ENCODE measurements at regions not wholly inside any gene's neighbourhood (a gene's known extent, or its start where the extent isn't known, plus 50 kb on each side); places are given as distances from the start of the nearest gene placed in this dataset.

DNA sequence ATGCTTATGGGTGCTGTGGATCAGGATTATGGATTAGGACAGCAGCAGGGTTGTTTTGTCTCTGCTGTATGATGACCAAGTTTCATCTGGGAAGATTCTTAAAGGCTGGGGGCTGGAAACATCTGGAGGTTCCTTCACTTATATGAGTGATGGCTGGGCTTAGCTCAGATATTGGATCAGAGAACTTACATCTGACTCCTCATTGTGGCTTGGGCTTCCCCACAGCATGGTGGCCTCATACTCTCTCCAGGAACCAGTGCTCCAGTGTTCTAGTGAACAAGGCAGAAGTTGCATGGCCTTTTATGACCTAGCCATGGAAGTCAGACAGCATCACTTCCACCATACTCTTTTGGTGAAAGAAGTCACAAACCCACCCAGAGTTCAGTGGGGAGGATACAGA is 336.1 kb upstream of the TBX3 start:
- Histone ChIP-seq H3K27me3 (ENCODE audit: insufficient read depth, low read length, poor library complexity, severe bottlenecking) (no peaks in the 10 kb centered on the region), H3K36me3 (ENCODE audit: insufficient read depth, low read length) (no peaks in the 10 kb centered on the region), H3K27ac (ENCODE audit: low read depth, low read length) (no peak overlapping the region), H3K9me3 (ENCODE audit: low read length) (no peaks in the 10 kb centered on the region), H3K4me3 (ENCODE audit: low read length) (no peak overlapping the region), H3K4me1 (ENCODE audit: insufficient read depth, low read length) (no peaks in the 10 kb centered on the region)
- H3K36me3 Mint-ChIP-seq = no peaks in the 10 kb centered on the region
- POLR2A ChIA-PET = no interaction called here
- H3K9me3 Mint-ChIP-seq = peaks cover 2 to 13% (median 7%) of the 10 kb centered on the region in 5 donors
- H3K4me1 Mint-ChIP-seq = no peaks in the 10 kb centered on the region
- DNase-seq = no peak
- H3K4me3 Mint-ChIP-seq = no peak overlapping the region
- H3K27ac Mint-ChIP-seq = no peak overlapping the region
- CTCF ChIA-PET = no interaction called here
- peaks cover 0 to 3% of the 10 kb centered on the region in 2 donors for H3K27me3 Mint-ChIP-seq

DNA sequence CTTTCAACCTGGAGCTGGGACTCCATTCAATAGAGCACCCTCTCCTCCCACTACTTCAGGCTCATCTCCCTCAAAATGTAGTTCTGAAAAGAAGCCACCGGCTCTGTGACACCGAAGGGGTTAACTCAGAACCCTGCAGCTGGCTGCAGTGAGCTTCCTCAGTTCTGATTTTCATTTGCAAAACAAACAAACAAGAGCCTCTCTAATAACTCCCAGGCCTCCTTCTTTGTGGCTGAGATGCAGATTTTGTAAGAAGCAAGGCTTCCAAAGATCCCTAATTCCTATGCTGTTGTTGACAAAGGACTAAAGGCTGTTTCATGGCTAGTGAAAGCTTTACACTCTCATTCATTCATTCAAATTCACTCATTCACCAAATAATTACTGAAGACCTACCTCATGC is 333.4 kb upstream of the TBX3 start:
- H3K4me3 ChIP-seq (ENCODE audit: low read length) = no peak overlapping the region
- DNase-seq = no peak
- H3K27ac ChIP-seq (ENCODE audit: low read depth, low read length) = no peak overlapping the region
- H3K36me3 ChIP-seq (ENCODE audit: insufficient read depth, low read length) = no peaks in the 10 kb centered on the region
- Mint-ChIP-seq H3K27me3 (peaks cover 0 to 3% of the 10 kb centered on the region in 2 donors), H3K36me3 (no peaks in the 10 kb centered on the region), H3K4me3 (no peak overlapping the region), H3K9me3 (peaks cover 5 to 13% (median 10%) of the 10 kb centered on the region in 5 donors), H3K27ac (no peak overlapping the region), H3K4me1 (no peaks in the 10 kb centered on the region)
- no peaks in the 10 kb centered on the region for H3K4me1 ChIP-seq (ENCODE audit: insufficient read depth, low read length)
- H3K27me3 ChIP-seq (ENCODE audit: insufficient read depth, low read length, poor library complexity, severe bottlenecking) = no peaks in the 10 kb centered on the region
- POLR2A ChIA-PET = no interaction called here
- H3K9me3 ChIP-seq (ENCODE audit: low read length) = no peaks in the 10 kb centered on the region
- CTCF ChIA-PET = no interaction called here

DNA sequence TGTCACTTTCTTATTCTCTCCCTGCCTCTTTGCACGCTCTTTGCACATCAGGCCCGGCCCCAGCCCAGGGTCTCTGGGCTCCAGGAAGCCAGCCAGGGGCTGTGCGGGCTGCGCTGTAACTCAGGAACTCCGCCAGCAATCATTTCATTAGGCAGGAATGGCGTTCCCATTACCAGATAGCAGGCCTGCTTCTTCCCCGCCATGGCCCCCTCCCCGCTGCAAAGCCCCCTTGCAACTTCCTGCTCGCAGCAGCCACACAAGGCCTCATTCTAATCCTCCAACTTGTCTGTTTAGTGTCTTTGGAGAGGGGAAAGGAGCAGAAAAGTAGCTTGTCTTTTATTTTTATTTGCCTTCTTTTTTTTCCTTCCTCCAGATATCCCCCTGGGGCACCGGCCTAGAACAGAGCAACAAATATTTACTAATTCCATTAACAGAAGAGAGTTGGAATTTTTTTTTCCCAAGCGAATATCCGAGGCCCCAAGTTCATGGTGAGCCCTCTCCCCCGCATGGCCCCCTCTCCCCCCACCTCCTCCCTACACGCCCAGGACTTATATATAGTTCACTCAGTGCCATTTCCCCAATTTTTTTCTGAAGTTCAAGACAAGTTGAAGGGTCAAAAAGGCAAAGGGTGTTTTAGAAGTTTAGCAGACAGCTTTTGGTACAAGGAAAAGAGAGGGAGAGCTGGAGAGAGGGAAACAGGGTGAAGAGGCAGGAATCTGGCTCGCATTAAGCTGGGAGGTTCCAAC is 329.4 kb upstream of the TBX3 start:
- Histone ChIP-seq H3K27me3 (ENCODE audit: insufficient read depth, low read length, poor library complexity, severe bottlenecking) (no peaks in the 10 kb centered on the region), H3K9me3 (ENCODE audit: low read length) (no peaks in the 10 kb centered on the region), H3K4me3 (ENCODE audit: low read length) (no peak overlapping the region), H3K4me1 (ENCODE audit: insufficient read depth, low read length) (no peaks in the 10 kb centered on the region), H3K36me3 (ENCODE audit: insufficient read depth, low read length) (no peaks in the 10 kb centered on the region), H3K27ac (ENCODE audit: low read depth, low read length) (no peak overlapping the region)
- no peaks in the 10 kb centered on the region for H3K4me1 Mint-ChIP-seq
- H3K36me3 Mint-ChIP-seq = no peaks in the 10 kb centered on the region
- H3K27ac Mint-ChIP-seq = no peak overlapping the region
- ChIA-PET POLR2A (no interaction called here), CTCF (no interaction called here)
- H3K4me3 Mint-ChIP-seq = no peak overlapping the region
- no peaks in the 10 kb centered on the region for H3K27me3 Mint-ChIP-seq
- DNase-seq = no peak
- peaks cover 5 to 13% (median 6%) of the 10 kb centered on the region in 5 donors for H3K9me3 Mint-ChIP-seq

DNA sequence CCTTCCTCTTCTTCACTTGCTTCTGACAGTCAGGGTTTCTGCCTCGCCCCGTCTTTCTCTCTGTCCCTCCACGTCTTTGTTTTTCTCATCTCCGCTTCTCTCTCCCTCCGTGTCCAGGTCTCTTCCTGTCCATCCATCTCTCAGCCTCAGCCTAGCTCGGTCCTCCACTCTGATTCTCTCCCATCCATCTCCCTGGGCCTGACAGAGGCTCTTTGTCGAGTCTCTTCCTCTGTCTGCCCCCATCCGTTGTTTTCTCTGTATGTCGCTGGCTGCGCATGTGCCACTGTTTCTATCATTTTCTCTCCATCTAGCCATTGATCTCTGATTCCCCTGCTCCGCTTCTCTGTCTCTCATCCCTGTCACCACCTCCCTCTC is 328.9 kb upstream of the TBX3 start:
- no peak for DNase-seq
- Histone ChIP-seq H3K27ac (ENCODE audit: low read depth, low read length) (no peak overlapping the region), H3K27me3 (ENCODE audit: insufficient read depth, low read length, poor library complexity, severe bottlenecking) (no peaks in the 10 kb centered on the region), H3K4me3 (ENCODE audit: low read length) (no peak overlapping the region), H3K36me3 (ENCODE audit: insufficient read depth, low read length) (no peaks in the 10 kb centered on the region), H3K9me3 (ENCODE audit: low read length) (no peaks in the 10 kb centered on the region), H3K4me1 (ENCODE audit: insufficient read depth, low read length) (no peaks in the 10 kb centered on the region)
- H3K9me3 Mint-ChIP-seq = peaks cover 3 to 13% (median 4%) of the 10 kb centered on the region in 5 donors
- POLR2A ChIA-PET = no interaction called here
- no peaks in the 10 kb centered on the region for H3K4me1 Mint-ChIP-seq
- peak overlapping the region in 1 of 8 donors; percentile 54 for H3K27ac Mint-ChIP-seq
- H3K27me3 Mint-ChIP-seq = no peaks in the 10 kb centered on the region
- H3K36me3 Mint-ChIP-seq = no peaks in the 10 kb centered on the region
- CTCF ChIA-PET = no interaction called here
- no peak overlapping the region for H3K4me3 Mint-ChIP-seq

DNA sequence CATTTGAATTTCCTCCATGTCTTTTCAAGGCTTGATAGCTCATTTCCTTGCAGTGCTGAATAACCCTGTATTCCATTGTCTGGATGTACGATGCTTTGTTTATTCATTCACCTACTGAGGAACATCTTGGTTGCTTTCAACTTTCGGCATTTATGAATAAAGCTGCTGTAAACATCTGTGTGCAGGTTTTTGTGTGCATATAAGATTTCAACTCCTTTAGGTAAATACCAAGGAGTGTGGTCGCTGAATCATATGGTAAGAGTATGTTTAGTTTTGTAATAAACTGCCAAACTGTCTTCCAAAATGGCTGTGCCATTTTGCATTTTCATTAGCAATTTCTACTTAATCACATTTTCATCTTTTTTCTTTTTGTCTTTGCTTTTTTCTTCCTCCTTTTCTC is 327.7 kb upstream of the TBX3 start:
- no peaks in the 10 kb centered on the region for H3K36me3 ChIP-seq (ENCODE audit: insufficient read depth, low read length)
- Mint-ChIP-seq H3K4me3 (no peak overlapping the region), H3K36me3 (no peaks in the 10 kb centered on the region), H3K27ac (no peak overlapping the region), H3K4me1 (no peaks in the 10 kb centered on the region), H3K9me3 (peaks cover 0 to 13% (median 2%) of the 10 kb centered on the region in 5 donors), H3K27me3 (no peaks in the 10 kb centered on the region)
- no peaks in the 10 kb centered on the region for H3K27me3 ChIP-seq (ENCODE audit: insufficient read depth, low read length, poor library complexity, severe bottlenecking)
- CTCF ChIA-PET = no interaction called here
- DNase-seq = no peak
- no peaks in the 10 kb centered on the region for H3K4me1 ChIP-seq (ENCODE audit: insufficient read depth, low read length)
- H3K9me3 ChIP-seq (ENCODE audit: low read length) = no peaks in the 10 kb centered on the region
- H3K4me3 ChIP-seq (ENCODE audit: low read length) = no peak overlapping the region
- H3K27ac ChIP-seq (ENCODE audit: low read depth, low read length) = no peak overlapping the region
- POLR2A ChIA-PET = no interaction called here

DNA sequence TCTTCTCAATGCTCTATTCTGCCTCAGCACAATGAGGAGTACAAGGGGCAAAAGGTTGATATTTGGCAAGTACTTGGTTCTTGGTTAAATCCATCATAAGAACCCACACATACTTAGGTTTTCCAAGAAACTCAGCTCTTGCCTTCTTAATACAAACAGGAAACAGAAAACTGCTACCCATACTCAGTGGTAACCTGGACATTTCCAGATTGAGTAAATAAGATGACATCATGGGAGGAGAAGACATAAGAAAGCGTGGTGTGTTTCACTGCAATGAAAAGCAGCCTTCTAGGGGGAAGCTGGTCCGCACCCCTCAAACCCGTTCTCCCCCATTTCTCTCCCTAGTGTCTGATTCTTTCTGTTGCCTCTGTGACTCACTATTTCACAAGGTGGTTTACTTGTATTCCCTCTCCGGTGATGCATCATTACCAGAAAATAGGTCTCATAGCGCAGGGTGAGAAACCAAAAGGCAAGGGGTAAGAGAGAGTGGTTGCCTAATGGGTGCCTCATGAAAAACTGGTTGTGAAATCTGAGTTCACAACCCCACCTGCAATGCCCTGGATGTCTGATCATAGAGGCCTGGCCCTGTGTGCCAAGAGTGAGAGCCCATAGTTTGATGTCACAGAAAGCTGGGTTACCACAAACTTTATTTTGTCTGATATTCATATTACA is 326.5 kb upstream of the TBX3 start:
- Mint-ChIP-seq H3K36me3 (no peaks in the 10 kb centered on the region), H3K4me1 (no peaks in the 10 kb centered on the region), H3K9me3 (peaks cover 0 to 13% (median 3%) of the 10 kb centered on the region in 5 donors), H3K27ac (no peak overlapping the region), H3K27me3 (no peaks in the 10 kb centered on the region), H3K4me3 (no peak overlapping the region)
- Histone ChIP-seq H3K4me3 (ENCODE audit: low read length) (no peak overlapping the region), H3K9me3 (ENCODE audit: low read length) (no peaks in the 10 kb centered on the region), H3K36me3 (ENCODE audit: insufficient read depth, low read length) (no peaks in the 10 kb centered on the region), H3K27ac (ENCODE audit: low read depth, low read length) (no peak overlapping the region), H3K4me1 (ENCODE audit: insufficient read depth, low read length) (no peaks in the 10 kb centered on the region), H3K27me3 (ENCODE audit: insufficient read depth, low read length, poor library complexity, severe bottlenecking) (no peaks in the 10 kb centered on the region)
- ChIA-PET POLR2A (no interaction called here), CTCF (no interaction called here)
- no peak for DNase-seq

DNA sequence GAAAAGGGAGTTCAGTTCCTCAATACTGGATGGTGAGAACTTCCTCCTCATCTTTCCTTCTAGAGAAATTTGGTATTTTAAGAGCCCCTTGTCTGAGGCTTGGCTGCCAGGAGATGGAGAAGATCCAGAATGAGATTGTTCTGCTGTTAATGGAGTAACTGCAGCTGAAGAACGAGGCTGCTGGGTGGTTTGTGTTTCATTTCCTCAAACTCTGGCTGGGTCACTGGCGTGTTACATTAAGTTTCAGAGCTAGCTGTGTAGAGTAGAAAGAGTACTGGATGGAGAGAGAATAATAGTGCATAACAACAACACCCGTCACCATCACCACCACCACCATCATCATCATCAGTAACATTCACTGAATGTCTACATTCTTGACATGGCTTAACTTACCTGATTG is 325.0 kb upstream of the TBX3 start:
- ChIA-PET CTCF (no interaction called here), POLR2A (no interaction called here)
- Histone ChIP-seq H3K4me1 (ENCODE audit: insufficient read depth, low read length) (no peaks in the 10 kb centered on the region), H3K27me3 (ENCODE audit: insufficient read depth, low read length, poor library complexity, severe bottlenecking) (no peaks in the 10 kb centered on the region), H3K36me3 (ENCODE audit: insufficient read depth, low read length) (no peaks in the 10 kb centered on the region), H3K4me3 (ENCODE audit: low read length) (no peak overlapping the region), H3K9me3 (ENCODE audit: low read length) (no peaks in the 10 kb centered on the region), H3K27ac (ENCODE audit: low read depth, low read length) (no peak overlapping the region)
- Mint-ChIP-seq H3K27me3 (no peaks in the 10 kb centered on the region), H3K27ac (no peak overlapping the region), H3K4me3 (no peak overlapping the region), H3K9me3 (peaks cover 0 to 8% (median 3%) of the 10 kb centered on the region in 5 donors), H3K36me3 (no peaks in the 10 kb centered on the region), H3K4me1 (no peaks in the 10 kb centered on the region)
- no peak for DNase-seq

DNA sequence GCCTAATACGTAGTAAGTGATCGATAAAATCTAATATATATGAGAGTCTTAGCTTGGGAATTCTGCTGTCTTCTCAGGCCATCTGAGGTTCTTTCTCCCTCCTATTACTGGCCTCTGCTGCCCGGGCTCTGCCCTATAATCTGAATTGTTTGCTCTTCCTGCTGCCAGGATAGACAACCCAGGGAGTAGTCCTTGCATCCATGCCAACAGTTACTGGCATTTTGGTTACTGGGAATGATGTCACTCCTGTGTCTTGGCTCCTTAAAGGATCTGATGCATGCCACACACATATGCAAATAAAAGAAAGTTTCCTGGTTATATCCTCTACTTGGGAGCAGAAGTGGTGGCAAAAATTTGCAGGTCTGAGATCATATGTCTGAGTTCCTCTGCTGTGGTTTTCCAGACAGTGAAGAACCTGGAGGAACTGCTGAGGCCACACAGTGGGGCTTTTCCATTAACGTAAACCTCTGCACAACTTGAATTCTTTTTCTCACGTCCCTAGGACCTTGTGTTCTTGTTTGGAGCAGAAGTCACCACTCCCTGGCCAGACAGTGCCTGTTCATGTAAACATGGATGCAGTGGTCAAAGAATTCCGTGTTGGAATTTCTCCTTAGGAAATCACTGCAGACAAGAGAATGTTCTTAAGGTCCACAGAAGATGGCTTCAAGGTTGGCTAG is 320.6 kb upstream of the TBX3 start:
- Mint-ChIP-seq H3K4me3 (no peak overlapping the region), H3K9me3 (peaks cover 2 to 15% (median 4%) of the 10 kb centered on the region in 5 donors), H3K27ac (no peak overlapping the region), H3K36me3 (no peaks in the 10 kb centered on the region), H3K4me1 (no peaks in the 10 kb centered on the region), H3K27me3 (peaks cover 0 to 4% of the 10 kb centered on the region in 2 donors)
- DNase-seq = no peak
- H3K27me3 ChIP-seq (ENCODE audit: insufficient read depth, low read length, poor library complexity, severe bottlenecking) = no peaks in the 10 kb centered on the region
- no peaks in the 10 kb centered on the region for H3K4me1 ChIP-seq (ENCODE audit: insufficient read depth, low read length)
- CTCF ChIA-PET = no interaction called here
- no peak overlapping the region for H3K4me3 ChIP-seq (ENCODE audit: low read length)
- no peaks in the 10 kb centered on the region for H3K36me3 ChIP-seq (ENCODE audit: insufficient read depth, low read length)
- no peak overlapping the region for H3K27ac ChIP-seq (ENCODE audit: low read depth, low read length)
- POLR2A ChIA-PET = no interaction called here
- H3K9me3 ChIP-seq (ENCODE audit: low read length) = no peaks in the 10 kb centered on the region

All from CD8-positive, alpha-beta memory T cell (primary cell).